K562 (cell line): ENCODE measurements at regions not wholly inside any gene's neighbourhood (a gene's known extent, or its start where the extent isn't known, plus 50 kb on each side); places are given as distances from the start of the nearest gene placed in this dataset.

Experiments used
- DNMT1 ChIP-seq: fragments of 450-650 bp; IDR thresholded peaks from 2 replicates; pipeline ENCODE4 v1.6.1; 2016; ENCODE audit warnings: antibody characterized with exemption, mild to moderate bottlenecking
- HCFC1 ChIP-seq: IDR thresholded peaks from 2 replicates; pipeline ENCODE4 v1.6.1; 2012; ENCODE audit warnings: low read depth, low read length, improper control_type of control experiment
- PCBP1 ChIP-seq: fragments of 200-400 bp; formaldehyde crosslinking; IDR thresholded peaks from 2 replicates; pipeline ENCODE4 v1.6.1; 2018; ENCODE audit warnings: mild to moderate bottlenecking, low read depth, low read length; ENCODE audit not compliant: poor library complexity, severe bottlenecking
- PML ChIP-seq: IDR thresholded peaks from 2 replicates; pipeline ENCODE4 v1.6.1; 2012; ENCODE audit warnings: low read length, inconsistent platforms
- RAD21 ChIP-seq, 2 experiments: fragments of 250-450 bp in 1 of 2; fragments of 450-650 bp in 1 of 2; sonication (Bioruptor Pico) in 1 of 2; formaldehyde crosslinking in 1 of 2; IDR thresholded peaks in 1 of 2; conservative IDR thresholded peaks in 1 of 2; 2 replicates each; pipeline versions ENCODE4 v1.4.0 to v1.8.0; 2020 to 2022; ENCODE audit warnings: mild to moderate bottlenecking in 2 of 2, moderate library complexity in 1 of 2
- TF ChIP-seq, protein P1 (sequence below), 3 experiments: IDR thresholded peaks in 2 of 3; conservative IDR thresholded peaks in 1 of 3; 2 replicates each; pipeline ENCODE4 v1.5.1; 2011 to 2012; ENCODE audit warnings: low read length in 3 of 3, mild to moderate bottlenecking in 3 of 3, control low read depth in 2 of 3, improper control_type of control experiment in 1 of 3, inconsistent platforms in 1 of 3, low read depth in 1 of 3, mixed read lengths in 1 of 3, moderate library complexity in 1 of 3; ENCODE audit not compliant: insufficient read depth in 2 of 3

DNA sequence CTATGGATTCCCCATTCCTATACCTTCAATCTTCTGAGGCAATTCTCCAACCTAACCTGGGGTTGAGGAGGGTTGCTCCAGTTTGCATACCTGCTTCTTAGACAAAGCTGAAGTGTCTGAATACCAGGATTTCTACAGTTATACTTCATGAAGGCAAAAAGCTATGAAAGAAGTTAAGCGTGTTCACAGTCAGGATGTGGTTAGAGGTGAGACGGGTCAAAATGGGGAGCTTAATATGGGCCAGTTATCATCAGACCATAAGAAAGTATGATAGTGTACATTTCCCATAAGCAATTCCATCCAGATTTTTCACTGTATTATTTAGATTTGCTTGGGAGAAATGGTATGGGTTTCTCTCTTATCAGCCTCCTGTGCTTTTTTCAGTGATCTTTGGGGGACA, 156.9 kb upstream of the FER start:
- TF ChIP-seq RAD21 (CRISPR knock-in tag; conservative IDR thresholded peaks at IDR 0.05 in 1 of 2, IDR thresholded peaks at IDR 0.05 in 1 of 2) (no peak), HCFC1 (no peak), DNMT1 (no peak), PCBP1 (no peak), PML (no peak)
- TF ChIP-seq, protein P1, sequence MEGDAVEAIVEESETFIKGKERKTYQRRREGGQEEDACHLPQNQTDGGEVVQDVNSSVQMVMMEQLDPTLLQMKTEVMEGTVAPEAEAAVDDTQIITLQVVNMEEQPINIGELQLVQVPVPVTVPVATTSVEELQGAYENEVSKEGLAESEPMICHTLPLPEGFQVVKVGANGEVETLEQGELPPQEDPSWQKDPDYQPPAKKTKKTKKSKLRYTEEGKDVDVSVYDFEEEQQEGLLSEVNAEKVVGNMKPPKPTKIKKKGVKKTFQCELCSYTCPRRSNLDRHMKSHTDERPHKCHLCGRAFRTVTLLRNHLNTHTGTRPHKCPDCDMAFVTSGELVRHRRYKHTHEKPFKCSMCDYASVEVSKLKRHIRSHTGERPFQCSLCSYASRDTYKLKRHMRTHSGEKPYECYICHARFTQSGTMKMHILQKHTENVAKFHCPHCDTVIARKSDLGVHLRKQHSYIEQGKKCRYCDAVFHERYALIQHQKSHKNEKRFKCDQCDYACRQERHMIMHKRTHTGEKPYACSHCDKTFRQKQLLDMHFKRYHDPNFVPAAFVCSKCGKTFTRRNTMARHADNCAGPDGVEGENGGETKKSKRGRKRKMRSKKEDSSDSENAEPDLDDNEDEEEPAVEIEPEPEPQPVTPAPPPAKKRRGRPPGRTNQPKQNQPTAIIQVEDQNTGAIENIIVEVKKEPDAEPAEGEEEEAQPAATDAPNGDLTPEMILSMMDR (IDR thresholded peaks at IDR 0.05 in 2 of 3, conservative IDR thresholded peaks at IDR 0.05 in 1 of 3; ENCODE audit: insufficient read depth in 2 of 3, low read depth in 1 of 3, low read length in 3 of 3): no peak
